K562 (cell line): ENCODE measurements at regions not wholly inside any gene's neighbourhood (a gene's known extent, or its start where the extent isn't known, plus 50 kb on each side); places are given as distances from the start of the nearest gene placed in this dataset.

Source experiments
- ARID1B ChIP-seq: fragments of 450-650 bp; IDR thresholded peaks from 2 replicates; pipeline ENCODE4 v1.6.1; 2016; ENCODE audit warnings: antibody characterized with exemption, mild to moderate bottlenecking, inconsistent platforms
- ARID2 ChIP-seq: fragments of 450-650 bp; IDR thresholded peaks from 2 replicates; pipeline ENCODE4 v1.6.1; 2017; ENCODE audit warnings: antibody characterized with exemption, mild to moderate bottlenecking
- ATF7 ChIP-seq: fragments of 450-650 bp; IDR thresholded peaks from 2 replicates; pipeline ENCODE4 v1.7.1; 2014; ENCODE audit warnings: mild to moderate bottlenecking, moderate library complexity
- BACH1 ChIP-seq: fragments of 200-800 bp; sonication (Bioruptor generic); IDR thresholded peaks from 2 replicates; pipeline ENCODE4 v1.6.1; 2016; ENCODE audit warnings: missing genetic modification characterization, missing compliant biosample characterization
- CBFA2T2 ChIP-seq: fragments of 450-650 bp; conservative IDR thresholded peaks from 2 replicates; pipeline ENCODE4 v1.6.1; 2017; ENCODE audit warnings: mild to moderate bottlenecking
- CREBBP ChIP-seq: IDR thresholded peaks from one replicate; pipeline ENCODE4 v1.6.1; 2012; ENCODE audit warnings: low read depth, mild to moderate bottlenecking, control low read depth, inconsistent platforms, low read length
- ELK3 ChIP-seq: fragments of 450-650 bp; formaldehyde crosslinking; IDR thresholded peaks from 2 replicates; pipeline ENCODE4 v1.4.0; 2020; ENCODE audit warnings: mild to moderate bottlenecking
- FOXJ3 ChIP-seq: sonication (generic); formaldehyde crosslinking; IDR thresholded peaks from 2 replicates; pipeline ENCODE4 v1.4.0; 2020; ENCODE audit warnings: mild to moderate bottlenecking, missing genetic modification reagents
- GABPA ChIP-seq: fragments of 200-800 bp; sonication (Bioruptor generic); conservative IDR thresholded peaks from 2 replicates; pipeline ENCODE4 v1.6.1; 2016; ENCODE audit warnings: low read depth, missing genetic modification characterization, missing compliant biosample characterization
- GTF2A2 ChIP-seq: IDR thresholded peaks from 2 replicates; pipeline ENCODE4 v1.6.1; 2016; ENCODE audit warnings: mild to moderate bottlenecking, missing genetic modification characterization, missing compliant biosample characterization
- HDAC6 ChIP-seq: IDR thresholded peaks from 2 replicates; pipeline ENCODE4 v1.6.1; 2012; ENCODE audit warnings: low read depth, mild to moderate bottlenecking, control low read depth, inconsistent platforms, low read length, moderate library complexity
- HMG20A ChIP-seq: fragments of 450-650 bp; formaldehyde crosslinking; conservative IDR thresholded peaks from 2 replicates; pipeline ENCODE4 v1.4.0; 2020; ENCODE audit warnings: mild to moderate bottlenecking, mixed read lengths
- KDM5B ChIP-seq: fragments of 200-600 bp; sonication (generic); IDR thresholded peaks from 2 replicates; pipeline ENCODE4 v1.6.1; 2012; ENCODE audit warnings: low read depth, mild to moderate bottlenecking, moderate library complexity, low read length, control low read depth, inconsistent platforms; ENCODE audit not compliant: insufficient replicate concordance
- NCOA1 ChIP-seq: fragments of 450-650 bp; IDR thresholded peaks from 2 replicates; pipeline ENCODE4 v1.6.1; 2016; ENCODE audit warnings: low read depth
- NR2C1 ChIP-seq, 2 experiments: fragments of 450-650 bp; IDR thresholded peaks; 2 replicates each; pipeline ENCODE4 v1.6.1; 2017; ENCODE audit warnings: mild to moderate bottlenecking in 2 of 2, antibody characterized with exemption in 1 of 2, inconsistent platforms in 1 of 2, missing compliant biosample characterization in 1 of 2, missing genetic modification characterization in 1 of 2
- RAD51 ChIP-seq: fragments of 450-650 bp; IDR thresholded peaks from 2 replicates; pipeline ENCODE4 v1.7.1; 2016; ENCODE audit warnings: low read depth, mild to moderate bottlenecking, borderline replicate concordance
- RBM34 ChIP-seq: fragments of 200-400 bp; formaldehyde crosslinking; IDR thresholded peaks from 2 replicates; pipeline ENCODE4 v1.6.1; 2018; ENCODE audit warnings: low read length, borderline replicate concordance; ENCODE audit not compliant: insufficient read depth
- SMARCB1 ChIP-seq: IDR thresholded peaks from 2 replicates; pipeline ENCODE4 v1.6.1; 2011; ENCODE audit warnings: improper control_type of control experiment, low read depth; ENCODE audit not compliant: insufficient read length
- SMARCE1 ChIP-seq: fragments of 450-650 bp; IDR thresholded peaks from 2 replicates; pipeline ENCODE4 v1.7.1; 2016; ENCODE audit warnings: mild to moderate bottlenecking
- TOE1 ChIP-seq, 2 experiments: fragments of 450-650 bp in 1 of 2; sonication (generic) in 1 of 2; formaldehyde crosslinking in 1 of 2; IDR thresholded peaks; 2 replicates each; pipeline versions ENCODE4 v1.7.1 to v1.8.0; 2016 to 2022; ENCODE audit warnings: borderline replicate concordance in 2 of 2, mild to moderate bottlenecking in 2 of 2, antibody characterized with exemption in 1 of 2, inconsistent platforms in 1 of 2, low read depth in 1 of 2, missing genetic modification reagents in 1 of 2, moderate library complexity in 1 of 2
- ZMIZ1 ChIP-seq, 2 experiments: fragments of 150-350 bp in 1 of 2; IDR thresholded peaks; 2 replicates each; pipeline ENCODE4 v1.6.1; 2012 to 2016; ENCODE audit warnings: low read depth in 2 of 2, low read length in 2 of 2, mild to moderate bottlenecking in 1 of 2, moderate library complexity in 1 of 2

GRCh38 chr6:144928847-144929246, 643.7 kb downstream of the UTRN start (continued):
- TF ChIP-seq RAD51 (peak; percentile 70), RBM34 (no peak), ATF7 (no peak), CBFA2T2 (peak; percentile 33; the same call in 1 of the 2 replicates), GABPA (tag) (no peak), FOXJ3 (no peak), SMARCE1 (no peak), KDM5B (no peak), ZMIZ1 (IDR thresholded peaks at IDR 0.05; ENCODE audit: low read depth in 2 of 2, low read length in 2 of 2) (no peak), CREBBP (no peak), NR2C1 (IDR thresholded peaks at IDR 0.05) (no peak), NR2C1 (tag; IDR thresholded peaks at IDR 0.05) (no peak), GTF2A2 (no peak), BACH1 (tag) (no peak), TOE1 (IDR thresholded peaks at IDR 0.05; ENCODE audit: borderline replicate concordance) (peak; percentile 79; the same call in 1 of the 2 replicates), TOE1 (CRISPR knock-in tag; IDR thresholded peaks at IDR 0.05; ENCODE audit: borderline replicate concordance, low read depth) (no peak), HDAC6 (no peak), SMARCB1 (no peak), NCOA1 (no peak), ELK3 (CRISPR knock-in tag) (no peak), HMG20A (no peak), ARID2 (no peak), ARID1B (no peak)
